Tibial artery (tissue), 4 donors: ENCODE measurements at regions not wholly inside any gene's neighbourhood (a gene's known extent, or its start where the extent isn't known, plus 50 kb on each side); places are given as distances from the start of the nearest gene placed in this dataset.
"Not testable (repeated sequence)": the region's sequence is repeated elsewhere in the genome, so short reads cannot be mapped to it uniquely, and the experiment has no call there.

Experiments used
- DNase-seq, 2 donors: peaks; one replicate each; pipeline ENCODE4 v3.0.0-alpha.2; 2019
- H3K27ac ChIP-seq, 2 donors: fragments of 200-600 bp; sonication (generic) in 1 of 2; 1 replicate in 1 of 2; 2 replicates in 1 of 2; pipeline ENCODE4 v1.5.1; 2018 to 2019; ENCODE audit warnings: mild to moderate bottlenecking in 1 of 2
- H3K27me3 ChIP-seq, 2 donors: fragments of 200-600 bp; sonication (generic) in 1 of 2; one replicate each; pipeline versions ENCODE4 v1.5.1 to v1.6.0; 2016 to 2019
- H3K36me3 ChIP-seq, 3 donors: fragments of 200-600 bp; sonication (generic) in 2 of 3; one replicate each; pipeline ENCODE4 v1.5.1; 2016 to 2019; ENCODE audit warnings: mild to moderate bottlenecking in 2 of 3
- H3K4me1 ChIP-seq, 4 donors: fragments of 200-600 bp; sonication (generic) in 2 of 4; 1 replicate in 3 of 4; 2 replicates in 1 of 4; pipeline ENCODE4 v1.5.1; 2016 to 2019
- H3K4me3 ChIP-seq, 2 donors: fragments of 200-600 bp; sonication (generic) in 1 of 2; 1 replicate in 1 of 2; 2 replicates in 1 of 2; pipeline ENCODE4 v1.5.1; 2018 to 2019; ENCODE audit warnings: mild to moderate bottlenecking in 2 of 2
- H3K9me3 ChIP-seq, 3 donors: fragments of 200-600 bp; sonication (generic) in 1 of 3; one replicate each; pipeline ENCODE4 v1.5.1; 2016 to 2019
- intact Hi-C: fragments of 100-400 bp; cut with DNase I; formaldehyde crosslinking; loops from one replicate; pipeline ENCODE4 v1.15.0; 2023; ENCODE audit warnings: low total_unique reads
- TF ChIP-seq, protein P1 (sequence below), 2 experiments: fragments of 200-600 bp in 1 of 2; fragments of 450-650 bp in 1 of 2; IDR thresholded peaks; one replicate each; pipeline ENCODE4 v1.5.1; 2017 to 2019; ENCODE audit warnings: antibody characterized with exemption in 2 of 2, mild to moderate bottlenecking in 1 of 2, moderate library complexity in 1 of 2

DNA sequence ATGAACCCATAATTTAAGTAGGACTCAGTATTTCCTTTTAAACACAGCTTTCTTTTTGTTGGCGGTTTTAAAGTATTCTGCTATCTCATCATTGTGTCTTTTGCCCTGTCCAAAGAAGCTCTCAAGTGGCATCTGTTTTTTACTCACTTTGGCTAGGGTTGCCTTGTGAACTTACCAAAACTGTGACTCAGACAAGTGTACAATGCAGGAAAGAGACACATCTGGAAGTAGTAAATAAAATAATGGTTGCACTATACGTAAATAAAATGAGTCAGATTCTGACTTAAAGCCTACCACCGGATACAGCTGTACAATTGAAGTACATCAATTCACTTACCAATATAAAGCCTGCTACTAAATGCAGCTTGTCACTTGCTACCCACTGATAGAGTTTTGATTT, 619.2 kb upstream of the LRFN5 start:
- TF ChIP-seq, protein P1, sequence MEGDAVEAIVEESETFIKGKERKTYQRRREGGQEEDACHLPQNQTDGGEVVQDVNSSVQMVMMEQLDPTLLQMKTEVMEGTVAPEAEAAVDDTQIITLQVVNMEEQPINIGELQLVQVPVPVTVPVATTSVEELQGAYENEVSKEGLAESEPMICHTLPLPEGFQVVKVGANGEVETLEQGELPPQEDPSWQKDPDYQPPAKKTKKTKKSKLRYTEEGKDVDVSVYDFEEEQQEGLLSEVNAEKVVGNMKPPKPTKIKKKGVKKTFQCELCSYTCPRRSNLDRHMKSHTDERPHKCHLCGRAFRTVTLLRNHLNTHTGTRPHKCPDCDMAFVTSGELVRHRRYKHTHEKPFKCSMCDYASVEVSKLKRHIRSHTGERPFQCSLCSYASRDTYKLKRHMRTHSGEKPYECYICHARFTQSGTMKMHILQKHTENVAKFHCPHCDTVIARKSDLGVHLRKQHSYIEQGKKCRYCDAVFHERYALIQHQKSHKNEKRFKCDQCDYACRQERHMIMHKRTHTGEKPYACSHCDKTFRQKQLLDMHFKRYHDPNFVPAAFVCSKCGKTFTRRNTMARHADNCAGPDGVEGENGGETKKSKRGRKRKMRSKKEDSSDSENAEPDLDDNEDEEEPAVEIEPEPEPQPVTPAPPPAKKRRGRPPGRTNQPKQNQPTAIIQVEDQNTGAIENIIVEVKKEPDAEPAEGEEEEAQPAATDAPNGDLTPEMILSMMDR (IDR thresholded peaks at IDR 0.05), result no peak
- no peak overlapping the region for H3K4me3 ChIP-seq
- DNase-seq, result no peak
- H3K9me3 ChIP-seq, result no peaks in the 10 kb centered on the region
- intact Hi-C loops, result no loop called here
- H3K27ac ChIP-seq, result no peak overlapping the region
- H3K36me3 ChIP-seq, result no peaks in the 10 kb centered on the region
- H3K4me1 ChIP-seq, result peaks cover 0 to 14% (median 0%) of the 10 kb centered on the region in 4 donors
- H3K27me3 ChIP-seq, result no peaks in the 10 kb centered on the region

DNA sequence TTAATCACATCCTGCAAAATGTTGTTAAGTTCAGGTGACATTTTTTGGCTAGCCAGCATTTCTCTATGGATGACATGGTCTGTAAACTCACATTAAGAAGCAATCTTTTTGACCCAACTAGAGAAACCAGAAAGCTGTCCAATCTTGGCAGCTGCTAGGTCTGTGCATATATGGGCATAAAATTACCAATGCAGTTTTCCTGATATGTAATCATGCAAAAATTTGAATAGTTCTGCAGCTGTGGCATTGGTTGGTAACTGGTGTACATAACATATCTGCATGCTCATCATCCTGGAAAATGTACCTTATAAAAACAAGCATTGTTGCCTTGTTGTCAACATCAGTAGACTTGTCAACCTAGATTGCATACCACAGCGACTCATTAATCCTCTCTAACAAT, 620.0 kb upstream of the LRFN5 start:
- intact Hi-C loops, result no loop called here
- Histone ChIP-seq H3K4me3 (no peak overlapping the region), H3K27me3 (no peaks in the 10 kb centered on the region), H3K27ac (no peak overlapping the region), H3K9me3 (no peaks in the 10 kb centered on the region), H3K36me3 (no peaks in the 10 kb centered on the region), H3K4me1 (peaks cover 0 to 14% (median 0%) of the 10 kb centered on the region in 4 donors)
- TF ChIP-seq, protein P1 (IDR thresholded peaks at IDR 0.05), result no peak
- no peak for DNase-seq

DNA sequence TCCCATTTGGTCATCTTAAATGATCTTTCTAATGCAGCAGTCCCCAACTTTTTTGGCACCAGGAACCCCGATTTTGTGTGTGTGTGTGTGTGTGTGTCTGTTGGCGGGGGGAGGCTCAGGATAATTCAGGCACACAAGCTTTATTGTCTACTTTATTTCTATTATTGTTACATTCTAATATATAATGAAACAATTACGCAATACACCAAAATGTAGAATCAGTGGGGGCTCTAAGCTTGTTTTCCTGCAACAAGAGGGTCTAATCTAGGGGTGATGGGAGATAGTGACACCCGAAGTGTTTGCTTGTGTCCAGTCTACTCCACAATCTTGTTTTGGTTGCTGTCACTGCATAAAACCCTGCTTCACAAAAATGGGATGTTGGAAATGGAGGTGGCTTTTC, 621.1 kb upstream of the LRFN5 start:
- TF ChIP-seq, protein P1 (IDR thresholded peaks at IDR 0.05), result no peak
- intact Hi-C loops, result no loop called here
- no peaks in the 10 kb centered on the region for H3K9me3 ChIP-seq
- no peaks in the 10 kb centered on the region for H3K36me3 ChIP-seq
- H3K4me3 ChIP-seq, result no peak overlapping the region
- no peaks in the 10 kb centered on the region for H3K27me3 ChIP-seq
- H3K4me1 ChIP-seq, result peaks cover 0 to 14% (median 0%) of the 10 kb centered on the region in 4 donors
- no peak overlapping the region for H3K27ac ChIP-seq
- DNase-seq, result no peak

DNA sequence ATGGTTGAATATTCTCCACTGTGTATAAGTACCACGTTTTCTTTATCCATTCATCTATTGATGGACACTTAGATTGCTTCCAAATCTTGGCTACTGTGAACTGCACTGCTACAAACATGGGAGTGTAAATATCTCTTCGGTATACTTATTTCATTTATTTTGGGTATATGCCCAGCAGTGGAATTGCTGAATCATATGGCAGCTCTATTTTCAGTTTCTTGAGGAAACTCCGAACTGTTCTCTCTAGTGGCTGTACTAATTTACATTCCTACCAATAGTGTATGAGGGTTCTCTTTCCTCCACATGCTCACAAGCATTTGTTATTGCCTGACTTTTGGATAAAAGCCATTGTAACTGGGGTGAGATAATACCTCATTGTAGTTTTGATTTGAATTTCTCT, 623.1 kb upstream of the LRFN5 start:
- Histone ChIP-seq H3K4me3 (no peak overlapping the region), H3K4me1 (peaks cover 0 to 14% (median 0%) of the 10 kb centered on the region in 4 donors), H3K27ac (no peak overlapping the region), H3K36me3 (no peaks in the 10 kb centered on the region), H3K9me3 (no peaks in the 10 kb centered on the region), H3K27me3 (no peaks in the 10 kb centered on the region)
- TF ChIP-seq, protein P1 (IDR thresholded peaks at IDR 0.05), result no peak
- intact Hi-C loops, result no loop called here
- DNase-seq, result no peak

DNA sequence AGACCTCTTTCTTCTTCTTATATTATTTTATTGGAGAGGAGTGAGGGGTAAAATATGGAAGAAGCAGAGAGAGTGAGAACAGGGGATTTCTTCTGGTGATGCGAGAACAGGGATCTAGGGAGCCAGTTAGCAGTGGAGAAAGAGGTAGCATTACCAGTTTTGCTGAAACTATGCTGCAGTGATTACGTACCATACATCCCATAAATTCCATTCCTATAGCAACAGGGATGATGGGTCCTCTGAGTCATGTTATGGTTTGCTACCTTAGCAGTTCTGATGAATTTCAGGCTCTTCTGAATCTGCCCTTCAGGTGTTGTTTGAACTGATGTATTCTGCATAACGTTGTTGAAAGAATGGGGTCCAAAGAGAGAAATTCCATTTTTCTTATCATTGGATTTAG, 625.4 kb upstream of the LRFN5 start:
- H3K4me1 ChIP-seq, result peaks cover 0 to 14% (median 0%) of the 10 kb centered on the region in 4 donors
- DNase-seq, result no peak
- intact Hi-C loops, result no loop called here
- H3K36me3 ChIP-seq, result no peaks in the 10 kb centered on the region
- TF ChIP-seq, protein P1 (IDR thresholded peaks at IDR 0.05), result no peak
- no peak overlapping the region for H3K27ac ChIP-seq
- no peaks in the 10 kb centered on the region for H3K9me3 ChIP-seq
- H3K4me3 ChIP-seq, result no peak overlapping the region
- H3K27me3 ChIP-seq, result no peaks in the 10 kb centered on the region

DNA sequence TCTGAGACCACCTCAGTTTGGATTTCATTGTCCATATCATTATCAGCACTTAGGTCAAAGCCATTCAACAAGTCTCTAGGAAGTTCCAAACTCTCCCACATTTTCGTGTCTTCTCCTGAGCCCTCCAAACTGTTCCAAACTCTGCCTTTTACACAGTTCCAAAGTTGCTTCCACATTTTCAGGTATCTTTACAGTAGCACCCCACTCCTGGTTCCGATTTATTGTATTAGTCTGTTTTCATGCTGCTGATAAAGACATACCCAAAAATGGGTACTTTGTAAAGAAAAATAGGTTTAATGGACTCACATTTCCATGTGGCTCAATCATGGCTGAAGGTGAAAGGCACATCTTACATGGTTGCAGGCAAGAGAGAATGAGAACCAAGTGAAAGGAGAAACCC, 646.4 kb upstream of the LRFN5 start:
- H3K4me1 ChIP-seq, H3K4me3 ChIP-seq, H3K9me3 ChIP-seq, intact Hi-C loops, H3K36me3 ChIP-seq, H3K27ac ChIP-seq, H3K27me3 ChIP-seq, DNase-seq: not testable (repeated sequence)
